HFF-Myc (cell line): ENCODE measurements at regions not wholly inside any gene's neighbourhood (a gene's known extent, or its start where the extent isn't known, plus 50 kb on each side); places are given as distances from the start of the nearest gene placed in this dataset.

ENCODE experiments used
- DNase-seq: peaks from one replicate; pipeline ENCODE4 v3.0.0-alpha.2; 2011; ENCODE audit warnings: low read depth; ENCODE audit errors: extremely low read depth
- H3K4me3 ChIP-seq: replicated peaks from 2 replicates; pipeline ENCODE4 v1.5.1; 2011; ENCODE audit warnings: low read depth, mild to moderate bottlenecking, control low read depth, low read length
- CTCF ChIP-seq: IDR thresholded peaks from 2 replicates; pipeline ENCODE4 v1.5.1; 2012; ENCODE audit warnings: mild to moderate bottlenecking, low read depth, low read length, control low read depth; ENCODE audit errors: missing control alignments

GRCh38 chr7:142432377-142432776 is 174.5 kb upstream of the PRSS58 start:
- TF ChIP-seq CTCF, result no peak
- no peak for DNase-seq
- H3K4me3 ChIP-seq, result no peak overlapping the region

- DNase-seq, result no peak
- no peak overlapping the region for H3K4me3 ChIP-seq
- TF ChIP-seq CTCF, result no peak
Measured at GRCh38 chr7:142431491-142431890, 173.6 kb upstream of the PRSS58 start.

GRCh38 chr7:142428094-142428493 is 170.2 kb upstream of the PRSS58 start:
- DNase-seq, result no peak
- no peak for TF ChIP-seq CTCF
- H3K4me3 ChIP-seq, result no peak overlapping the region

GRCh38 chr7:142425281-142425680 is 167.4 kb upstream of the PRSS58 start:
- DNase-seq, result no peak
- TF ChIP-seq CTCF, result no peak
- H3K4me3 ChIP-seq, result no peak overlapping the region

- DNase-seq, result no peak
- H3K4me3 ChIP-seq, result no peak overlapping the region
- no peak for TF ChIP-seq CTCF
Measured at GRCh38 chr7:142422621-142423020, 164.8 kb upstream of the PRSS58 start.

GRCh38 chr7:142420554-142421362 is 162.9 kb upstream of the PRSS58 start:
- no peak overlapping the region for H3K4me3 ChIP-seq
- peak; percentile 66 for TF ChIP-seq CTCF
- DNase-seq, result no peak

- H3K4me3 ChIP-seq, result no peak overlapping the region
- DNase-seq, result no peak
- no peak for TF ChIP-seq CTCF
Measured at GRCh38 chr7:142418326-142418725, 160.5 kb upstream of the PRSS58 start.
